ENCODE measurements at regions not wholly inside any gene's neighbourhood (a gene's known extent, or its start where the extent isn't known, plus 50 kb on each side); places are given as distances from the start of the nearest gene placed in this dataset.

DNA sequence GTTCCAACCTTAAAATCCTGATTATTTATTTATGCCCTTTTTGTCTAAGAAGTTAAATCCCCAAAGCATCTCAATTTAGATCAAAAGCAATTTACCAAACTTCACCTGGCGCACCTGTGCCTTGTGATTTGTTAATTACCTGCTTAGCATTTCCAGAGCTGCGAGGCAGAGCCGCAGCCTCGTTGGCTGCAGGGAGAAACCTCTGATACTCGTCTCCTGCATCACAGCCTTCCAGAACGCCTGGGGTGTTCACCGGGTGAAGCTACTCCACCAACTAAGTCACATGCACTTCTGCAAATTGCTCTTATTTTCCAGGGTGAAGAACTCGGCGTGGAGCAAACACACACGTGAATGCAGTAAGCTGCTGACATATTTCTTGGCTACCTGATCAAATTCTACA is 198.1 kb upstream of the RNF32 start:
- H3K27me3 ChIP-seq, result peaks cover 12% of the 10 kb centered on the region

DNA sequence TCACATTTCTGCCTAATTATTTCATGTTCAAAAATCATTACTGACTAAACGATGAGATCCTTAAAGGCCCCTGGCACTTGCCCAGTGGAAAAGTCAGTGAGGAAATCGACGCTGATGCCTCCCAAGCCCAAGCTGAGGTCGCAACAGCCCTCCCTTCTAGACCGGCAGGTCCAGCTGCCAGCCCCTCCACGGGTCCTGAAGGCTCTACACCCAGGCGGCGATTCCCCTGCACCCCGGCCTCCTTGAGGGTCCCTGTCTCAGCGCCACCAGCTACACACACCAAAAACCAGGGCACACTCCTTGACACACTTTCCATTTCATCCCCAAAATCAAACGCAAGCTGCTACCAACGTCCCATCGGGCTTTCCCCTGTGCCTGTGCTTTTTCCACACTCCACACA is 200.1 kb upstream of the RNF32 start:
- Histone ChIP-seq H3K4me1 (no peaks in the 10 kb centered on the region), H3K36me3 (no peaks in the 10 kb centered on the region), H3K27me3 (peaks cover 20% of the 10 kb centered on the region), H3K9me3 (no peaks in the 10 kb centered on the region), H3K4me3 (ENCODE audit: low read depth, low read length) (no peak overlapping the region)
- no peak for DNase-seq
- TF ChIP-seq, protein P1, sequence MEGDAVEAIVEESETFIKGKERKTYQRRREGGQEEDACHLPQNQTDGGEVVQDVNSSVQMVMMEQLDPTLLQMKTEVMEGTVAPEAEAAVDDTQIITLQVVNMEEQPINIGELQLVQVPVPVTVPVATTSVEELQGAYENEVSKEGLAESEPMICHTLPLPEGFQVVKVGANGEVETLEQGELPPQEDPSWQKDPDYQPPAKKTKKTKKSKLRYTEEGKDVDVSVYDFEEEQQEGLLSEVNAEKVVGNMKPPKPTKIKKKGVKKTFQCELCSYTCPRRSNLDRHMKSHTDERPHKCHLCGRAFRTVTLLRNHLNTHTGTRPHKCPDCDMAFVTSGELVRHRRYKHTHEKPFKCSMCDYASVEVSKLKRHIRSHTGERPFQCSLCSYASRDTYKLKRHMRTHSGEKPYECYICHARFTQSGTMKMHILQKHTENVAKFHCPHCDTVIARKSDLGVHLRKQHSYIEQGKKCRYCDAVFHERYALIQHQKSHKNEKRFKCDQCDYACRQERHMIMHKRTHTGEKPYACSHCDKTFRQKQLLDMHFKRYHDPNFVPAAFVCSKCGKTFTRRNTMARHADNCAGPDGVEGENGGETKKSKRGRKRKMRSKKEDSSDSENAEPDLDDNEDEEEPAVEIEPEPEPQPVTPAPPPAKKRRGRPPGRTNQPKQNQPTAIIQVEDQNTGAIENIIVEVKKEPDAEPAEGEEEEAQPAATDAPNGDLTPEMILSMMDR (IDR thresholded peaks at IDR 0.05; ENCODE audit: low read depth, low read length), result no peak

More for the DNA sequence above, 198.1 kb upstream of the RNF32 start:
- no peaks in the 10 kb centered on the region for H3K36me3 ChIP-seq
- no peaks in the 10 kb centered on the region for H3K4me1 ChIP-seq
- no peak overlapping the region for H3K4me3 ChIP-seq (ENCODE audit: low read depth, low read length)
- DNase-seq, result no peak
- H3K9me3 ChIP-seq, result no peaks in the 10 kb centered on the region
- TF ChIP-seq, protein P1 (IDR thresholded peaks at IDR 0.05; ENCODE audit: low read depth, low read length), result no peak

DNA sequence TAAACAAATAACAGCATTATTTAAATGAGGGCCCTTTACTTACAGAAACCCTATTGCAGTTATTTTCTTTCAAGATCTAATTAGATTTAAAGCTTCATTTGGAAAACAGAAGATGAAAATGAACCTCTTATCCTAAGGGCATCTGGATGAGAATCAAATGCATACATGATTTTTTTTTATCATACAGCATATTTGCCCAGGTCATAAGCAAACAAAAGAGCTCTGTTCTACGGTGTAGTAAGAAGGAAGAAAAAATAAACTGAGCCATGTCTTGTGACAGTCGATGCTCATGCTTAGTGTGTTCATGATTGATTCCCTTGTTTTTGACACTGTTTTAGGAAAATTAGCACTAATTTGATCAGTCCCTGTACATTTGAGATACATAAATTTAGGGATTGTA is 202.6 kb upstream of the RNF32 start:
- Histone ChIP-seq H3K9me3 (no peaks in the 10 kb centered on the region), H3K27me3 (peaks cover 24% of the 10 kb centered on the region), H3K4me1 (no peaks in the 10 kb centered on the region), H3K4me3 (ENCODE audit: low read depth, low read length) (no peak overlapping the region), H3K36me3 (no peaks in the 10 kb centered on the region)
- no peak for DNase-seq
- TF ChIP-seq, protein P1 (IDR thresholded peaks at IDR 0.05; ENCODE audit: low read depth, low read length), result no peak

DNA sequence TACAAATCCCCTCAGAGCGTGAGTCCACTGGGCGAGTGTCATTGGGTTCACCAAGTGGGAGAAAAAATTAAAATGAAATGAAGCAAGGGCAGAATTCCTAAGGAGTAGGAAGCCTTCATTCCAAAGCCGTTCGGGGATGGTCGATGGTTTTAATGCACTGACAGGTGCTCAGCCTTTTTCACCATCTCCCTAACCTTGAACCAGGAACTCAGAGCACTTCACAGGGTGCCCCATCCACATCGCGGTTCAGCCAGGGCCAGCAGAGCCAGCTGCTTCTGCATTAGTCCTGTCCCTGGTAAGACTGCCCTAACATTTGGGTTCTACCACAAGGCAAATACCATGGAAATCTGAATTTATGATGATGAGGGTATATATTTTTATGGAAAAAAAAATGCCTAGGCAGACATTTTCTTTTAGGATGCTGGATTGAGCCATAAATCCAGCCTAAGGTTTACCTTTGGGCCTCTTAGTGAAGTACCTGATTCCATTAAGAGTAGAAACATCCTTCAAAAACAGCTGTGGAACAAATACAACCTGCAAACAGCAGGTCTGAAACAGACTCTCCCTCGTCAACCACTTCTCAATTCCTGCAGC is 203.5 kb upstream of the RNF32 start:
- H3K36me3 ChIP-seq, result no peaks in the 10 kb centered on the region
- DNase-seq, result no peak
- H3K4me1 ChIP-seq, result no peaks in the 10 kb centered on the region
- H3K9me3 ChIP-seq, result no peaks in the 10 kb centered on the region
- H3K27me3 ChIP-seq, result peaks cover 20% of the 10 kb centered on the region
- TF ChIP-seq, protein P1 (IDR thresholded peaks at IDR 0.05; ENCODE audit: low read depth, low read length), result no peak
- H3K4me3 ChIP-seq (ENCODE audit: low read depth, low read length), result no peak overlapping the region

DNA sequence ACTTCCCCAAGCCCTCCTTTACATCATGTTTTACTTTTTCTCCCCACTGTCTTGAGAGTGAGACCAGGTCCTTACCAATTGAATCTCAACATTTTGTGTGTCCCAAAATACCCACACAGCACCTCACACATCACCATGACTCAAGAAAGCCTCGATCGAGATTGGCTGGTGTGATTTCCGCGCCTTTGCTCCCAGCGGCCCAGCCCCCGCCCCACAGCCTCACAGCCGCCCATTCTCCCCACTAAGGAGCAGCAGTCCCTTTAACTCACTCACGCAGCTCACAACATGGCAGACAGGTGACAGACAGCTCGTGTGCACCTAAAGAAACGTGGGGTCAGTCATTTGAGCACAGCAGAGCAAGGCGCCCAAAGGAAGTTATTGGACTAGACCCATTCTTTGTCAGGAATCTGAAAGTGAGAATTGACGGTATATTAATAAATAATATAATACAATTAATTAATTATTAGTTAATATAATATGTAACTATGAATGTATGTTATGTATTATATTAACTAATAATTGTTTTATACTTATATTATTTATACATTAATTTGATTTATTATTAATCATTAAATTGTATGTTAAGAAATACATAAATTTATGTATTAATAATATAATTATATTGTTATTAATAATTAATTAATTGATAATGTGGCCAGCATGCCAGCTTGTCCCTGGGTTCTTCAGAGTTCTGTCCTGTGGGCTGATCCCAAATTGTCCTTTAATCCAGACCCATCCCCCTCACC is 204.9 kb upstream of the RNF32 start:
- H3K36me3 ChIP-seq, result no peaks in the 10 kb centered on the region
- no peaks in the 10 kb centered on the region for H3K9me3 ChIP-seq
- TF ChIP-seq, protein P1 (IDR thresholded peaks at IDR 0.05; ENCODE audit: low read depth, low read length), result no peak
- no peak for DNase-seq
- H3K4me3 ChIP-seq (ENCODE audit: low read depth, low read length), result no peak overlapping the region
- no peaks in the 10 kb centered on the region for H3K4me1 ChIP-seq
- peaks cover 20% of the 10 kb centered on the region for H3K27me3 ChIP-seq

DNA sequence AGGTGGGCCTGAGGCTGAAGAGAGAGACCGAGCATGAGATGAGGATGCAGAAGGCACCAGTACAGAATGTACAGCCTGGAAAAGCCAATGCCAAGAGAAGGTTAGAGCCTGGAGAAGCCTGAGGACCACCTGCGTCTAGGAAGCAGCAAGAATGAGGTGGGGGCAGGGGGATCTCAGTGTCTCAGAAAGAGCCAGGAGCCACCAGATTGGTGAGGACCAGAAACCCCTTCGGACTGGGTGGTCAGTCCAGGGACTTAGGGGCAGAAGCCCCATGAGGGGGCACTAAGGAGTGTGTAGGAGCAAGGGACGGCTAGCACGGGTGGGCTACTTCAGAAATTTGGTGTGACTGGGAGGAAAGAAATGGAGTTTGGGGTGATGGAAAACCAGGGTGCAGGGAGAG is 205.9 kb upstream of the RNF32 start:
- TF ChIP-seq, protein P1 (IDR thresholded peaks at IDR 0.05; ENCODE audit: low read depth, low read length), result no peak
- no peak overlapping the region for H3K4me3 ChIP-seq (ENCODE audit: low read depth, low read length)
- H3K27me3 ChIP-seq, result peaks cover 17% of the 10 kb centered on the region
- H3K9me3 ChIP-seq, result no peaks in the 10 kb centered on the region
- H3K36me3 ChIP-seq, result no peaks in the 10 kb centered on the region
- no peak for DNase-seq
- H3K4me1 ChIP-seq, result no peaks in the 10 kb centered on the region
